HG03103 (cell line): ENCODE measurements at regions not wholly inside any gene's neighbourhood (a gene's known extent, or its start where the extent isn't known, plus 50 kb on each side); places are given as distances from the start of the nearest gene placed in this dataset.

Experiments used
- ATAC-seq: cut with Tn5 transposase; IDR thresholded peaks from one replicate; pipeline ENCODE4 v1.9.1; 2021; ENCODE audit warnings: low read depth; ENCODE audit not compliant: unreplicated experiment

DNA sequence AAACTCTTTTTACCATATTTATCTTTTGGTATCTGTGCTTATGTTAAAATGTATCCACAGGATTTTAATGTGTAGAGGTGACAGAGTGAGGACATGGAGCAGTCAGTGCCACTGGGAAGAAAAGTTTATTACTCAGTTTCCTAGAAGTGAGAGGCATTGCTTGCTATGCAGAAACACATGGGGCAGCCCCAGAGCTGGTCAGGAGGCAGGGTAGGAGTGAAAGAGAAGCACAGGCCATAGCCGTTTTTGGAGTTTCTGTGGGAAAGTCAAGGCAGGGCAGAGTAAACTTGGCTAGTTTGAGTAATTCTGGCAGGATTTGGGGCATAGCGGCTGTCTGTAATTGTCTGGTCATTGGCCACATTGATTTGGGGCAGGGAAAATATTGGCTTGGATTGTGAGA lies 370.9 kb downstream of the FGF9 start:
- ATAC-seq = no peak

DNA sequence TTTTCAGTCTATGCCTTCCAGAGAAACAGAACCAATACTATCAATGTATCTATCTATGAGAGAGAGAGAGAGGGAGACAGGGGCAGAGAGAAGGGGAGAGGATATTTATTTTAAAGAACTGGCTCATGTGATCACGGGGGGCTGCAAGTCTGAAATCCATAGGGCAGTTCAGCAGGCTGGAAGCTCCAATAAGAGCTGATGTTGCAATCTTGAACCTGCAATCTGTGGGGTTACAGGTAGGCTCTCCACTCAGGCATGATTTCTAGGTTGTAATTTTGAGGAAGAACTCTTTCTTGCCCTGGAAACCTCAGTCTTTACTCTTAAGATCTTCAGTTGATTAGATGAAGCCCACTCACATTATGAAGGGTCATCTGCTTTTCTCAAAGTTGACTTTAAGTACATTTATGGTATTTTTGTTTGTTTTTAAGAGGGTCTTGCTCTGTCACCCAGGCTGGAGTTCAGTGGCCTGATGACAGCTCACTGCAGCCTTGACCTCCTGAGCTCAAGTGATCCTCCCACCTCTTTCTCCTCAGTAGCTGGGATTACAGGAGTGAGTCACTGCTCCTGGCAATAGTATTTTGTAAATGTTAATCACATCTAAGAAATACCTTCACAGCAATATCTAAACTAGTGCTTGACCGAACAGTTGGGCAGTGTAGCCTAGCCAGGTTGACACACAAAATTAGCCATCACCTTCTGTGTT lies 376.4 kb downstream of the FGF9 start:
- no peak for ATAC-seq

DNA sequence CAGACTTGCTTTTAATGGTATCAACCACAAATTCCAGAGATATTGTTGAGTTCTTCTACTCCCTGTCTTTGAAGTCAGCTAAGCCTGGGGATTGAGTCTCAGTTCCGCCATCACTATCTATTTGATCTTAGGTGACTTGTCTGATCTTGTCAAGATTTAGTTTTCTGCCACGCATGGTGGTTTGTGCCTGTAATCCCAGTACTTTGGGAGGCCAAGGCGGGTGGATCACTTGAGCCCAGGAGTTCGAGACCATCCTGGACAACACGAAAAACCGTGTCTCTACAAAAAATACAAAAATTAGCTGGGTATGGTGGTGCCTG lies 376.9 kb downstream of the FGF9 start:
- ATAC-seq = no peak

DNA sequence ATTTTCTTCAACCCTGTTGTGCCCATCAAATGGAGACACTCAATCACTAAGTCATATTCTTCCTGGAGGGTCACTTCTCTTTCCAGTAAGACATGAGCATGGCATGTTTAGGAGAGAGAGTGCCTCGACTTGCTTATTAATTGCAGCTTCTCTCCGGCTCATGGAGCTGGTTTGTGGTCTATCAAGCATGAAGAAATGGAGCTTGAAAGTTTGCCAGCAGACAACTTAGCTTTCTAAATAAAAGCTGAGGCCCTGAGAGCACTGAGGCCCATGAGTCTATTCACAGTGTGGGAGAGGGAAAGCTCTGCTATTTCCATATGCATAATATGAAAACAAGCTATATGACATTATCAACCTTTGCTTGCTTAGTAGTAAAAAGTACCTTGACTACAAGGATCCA lies 378.5 kb downstream of the FGF9 start:
- ATAC-seq = no peak

DNA sequence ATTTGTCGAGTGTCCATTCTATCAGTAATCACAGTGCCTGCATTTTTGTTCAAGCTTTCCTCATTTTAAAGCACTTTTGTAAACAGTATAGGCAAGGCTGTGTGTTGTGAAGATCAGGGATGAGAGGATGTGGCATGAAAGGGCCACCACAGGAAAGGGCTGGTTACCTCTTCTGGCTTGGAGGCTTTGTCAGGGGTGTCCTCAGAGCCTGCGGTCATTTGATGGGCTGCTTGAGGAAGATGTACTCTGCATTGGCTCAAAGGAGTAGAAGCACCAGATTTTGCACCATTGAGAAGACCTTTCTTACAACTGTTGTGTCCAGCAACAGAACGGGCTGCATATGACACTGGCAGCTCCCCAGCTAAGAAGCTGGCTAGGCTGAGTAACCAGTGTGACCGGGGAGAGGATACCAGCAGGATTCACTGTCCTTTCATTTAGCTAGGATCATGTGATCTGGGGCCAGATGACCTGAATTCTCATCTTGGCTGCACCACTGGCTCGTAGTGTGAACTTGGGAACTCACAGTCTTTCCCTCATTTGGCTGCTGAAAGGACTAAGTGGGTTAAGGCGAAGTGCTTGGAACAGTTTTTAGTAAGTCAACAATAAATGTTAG lies 380.2 kb downstream of the FGF9 start:
- no peak for ATAC-seq

DNA sequence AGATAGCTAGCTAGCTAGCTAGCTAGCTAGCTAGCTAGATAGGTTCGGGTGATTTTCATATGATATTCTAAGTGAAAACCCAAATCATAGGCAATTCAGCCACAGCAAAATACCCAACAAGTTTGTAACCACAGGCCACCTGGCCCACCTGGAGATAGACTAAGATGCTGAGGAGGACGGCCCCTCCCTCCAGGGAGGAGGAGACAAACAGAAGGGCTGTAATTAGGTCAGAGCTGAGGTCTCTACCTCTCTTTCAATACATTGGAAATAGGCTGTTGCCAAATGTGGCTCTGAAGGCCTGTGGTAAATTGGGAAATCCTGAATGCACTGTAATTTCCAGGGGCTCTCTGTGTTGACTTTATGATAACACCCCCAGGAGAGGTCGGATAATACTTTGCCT lies 382.2 kb downstream of the FGF9 start:
- no peak for ATAC-seq

DNA sequence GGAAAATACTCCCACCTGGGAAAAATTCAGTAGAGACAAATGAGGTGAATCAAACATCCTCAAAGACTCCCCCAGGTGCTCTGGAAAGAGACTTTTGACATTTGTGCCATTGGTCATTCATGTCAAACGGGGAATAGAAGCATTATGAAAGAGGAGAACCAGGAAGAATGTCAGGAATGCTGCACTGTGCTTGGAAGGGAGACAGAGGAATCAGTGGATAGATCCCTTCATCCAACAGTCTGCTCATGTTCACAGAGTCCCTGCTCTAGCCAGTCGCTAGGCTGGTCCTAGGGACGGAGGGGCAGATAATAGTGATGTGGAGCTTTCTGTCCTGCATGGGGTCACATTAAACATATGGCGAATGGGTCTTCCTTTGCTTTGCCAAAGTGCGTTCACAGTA lies 384.4 kb downstream of the FGF9 start:
- ATAC-seq = no peak

DNA sequence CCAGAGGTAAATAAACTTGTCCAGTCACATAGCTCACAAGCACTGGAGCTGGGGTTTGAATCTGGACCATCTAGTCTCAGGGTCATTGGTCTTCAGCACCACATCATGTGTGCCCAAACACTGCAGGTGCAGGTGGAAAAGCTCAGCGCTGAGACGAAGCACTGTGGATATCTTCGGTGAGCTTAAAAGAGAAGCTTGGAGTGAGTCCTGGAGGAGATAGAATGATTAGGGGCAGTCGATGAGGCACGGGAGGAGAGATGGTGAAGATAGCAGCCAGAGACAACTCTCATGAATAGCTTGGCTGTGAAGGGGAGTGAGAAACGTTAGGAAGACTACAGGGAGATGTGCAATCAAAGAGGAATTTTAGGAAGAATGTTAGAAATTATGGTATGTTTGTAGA lies 389.3 kb downstream of the FGF9 start:
- no peak for ATAC-seq

DNA sequence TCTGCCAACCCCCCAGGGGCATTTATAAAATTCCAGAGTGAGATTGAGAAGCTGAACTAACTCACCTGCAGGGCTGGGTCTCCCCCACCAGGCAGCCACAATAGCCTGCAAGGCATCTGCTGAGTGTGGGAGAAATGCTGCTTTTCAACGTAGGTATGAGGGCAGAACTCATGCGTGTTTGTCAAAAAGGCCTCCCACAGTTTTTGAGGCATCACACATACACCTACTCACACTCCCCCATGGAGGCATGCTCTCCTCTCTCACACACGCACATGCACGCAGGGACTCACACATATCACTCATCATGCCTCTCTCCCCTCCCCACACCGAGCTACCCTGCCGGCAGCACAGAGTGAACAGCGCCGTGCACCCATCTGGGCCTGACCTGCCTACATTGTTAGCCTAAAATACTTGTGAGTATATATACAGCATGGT lies 390.5 kb downstream of the FGF9 start:
- peak; percentile 71 for ATAC-seq

DNA sequence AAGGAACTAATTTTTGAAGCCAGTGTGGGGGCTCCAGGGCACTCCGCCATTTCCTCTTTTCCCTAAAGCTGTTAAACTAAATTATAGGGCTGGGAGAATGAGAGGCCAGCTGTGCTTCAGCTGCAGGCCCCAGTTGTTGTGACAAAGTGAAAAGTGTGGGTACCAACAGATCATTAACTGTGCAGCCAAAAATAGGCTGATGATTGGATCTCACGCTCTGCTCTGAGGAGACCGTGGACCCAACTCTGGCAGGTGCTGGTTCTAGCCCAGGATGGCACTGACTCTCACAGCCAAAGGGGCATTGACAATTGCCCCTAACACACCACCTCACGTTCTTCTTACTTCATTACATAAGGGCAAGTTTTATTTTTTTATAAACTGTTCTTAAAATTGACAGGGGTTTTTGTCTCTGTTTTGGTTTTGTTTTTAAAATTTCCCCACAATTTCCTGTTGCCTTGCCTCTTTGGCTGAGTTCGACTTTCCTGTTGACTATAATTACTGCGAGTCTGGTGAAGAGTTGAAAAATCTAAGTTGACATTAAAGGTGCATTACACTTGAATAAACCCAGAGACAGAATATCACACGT lies 391.0 kb downstream of the FGF9 start:
- ATAC-seq = peak; percentile 57

DNA sequence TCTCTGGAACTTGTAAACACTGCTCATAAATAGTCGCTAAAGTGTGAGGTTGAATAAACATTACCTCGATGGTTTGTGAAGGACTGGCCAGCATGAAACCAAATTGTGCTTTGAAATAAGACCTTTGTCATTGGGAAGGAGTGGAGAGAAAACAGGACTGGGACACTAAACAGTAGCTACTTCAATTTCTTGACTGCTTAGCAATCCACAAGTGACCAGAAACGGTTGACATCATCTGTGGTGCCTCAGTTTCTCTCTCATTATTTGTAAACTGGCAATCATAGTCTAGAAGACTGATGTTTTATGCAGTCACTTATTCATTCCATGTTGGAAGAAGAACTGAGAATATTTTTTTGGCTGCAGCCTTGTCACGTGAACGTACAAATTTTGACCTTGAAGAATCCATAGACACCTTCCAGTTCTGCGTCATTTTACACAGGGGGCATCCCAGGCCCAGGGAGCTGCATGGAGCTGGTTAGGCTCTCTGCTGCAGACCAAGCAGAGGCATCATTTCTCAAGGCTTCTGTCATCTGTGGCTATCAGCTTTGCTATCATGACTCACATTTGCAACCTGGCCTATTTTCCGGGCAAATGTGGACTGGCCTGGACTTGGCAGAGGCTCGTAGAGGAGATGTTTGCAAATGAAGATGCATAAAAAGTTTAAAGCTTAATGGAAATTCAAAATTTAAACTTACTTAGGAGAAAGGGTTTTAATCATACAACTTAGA lies 391.8 kb downstream of the FGF9 start:
- no peak for ATAC-seq

DNA sequence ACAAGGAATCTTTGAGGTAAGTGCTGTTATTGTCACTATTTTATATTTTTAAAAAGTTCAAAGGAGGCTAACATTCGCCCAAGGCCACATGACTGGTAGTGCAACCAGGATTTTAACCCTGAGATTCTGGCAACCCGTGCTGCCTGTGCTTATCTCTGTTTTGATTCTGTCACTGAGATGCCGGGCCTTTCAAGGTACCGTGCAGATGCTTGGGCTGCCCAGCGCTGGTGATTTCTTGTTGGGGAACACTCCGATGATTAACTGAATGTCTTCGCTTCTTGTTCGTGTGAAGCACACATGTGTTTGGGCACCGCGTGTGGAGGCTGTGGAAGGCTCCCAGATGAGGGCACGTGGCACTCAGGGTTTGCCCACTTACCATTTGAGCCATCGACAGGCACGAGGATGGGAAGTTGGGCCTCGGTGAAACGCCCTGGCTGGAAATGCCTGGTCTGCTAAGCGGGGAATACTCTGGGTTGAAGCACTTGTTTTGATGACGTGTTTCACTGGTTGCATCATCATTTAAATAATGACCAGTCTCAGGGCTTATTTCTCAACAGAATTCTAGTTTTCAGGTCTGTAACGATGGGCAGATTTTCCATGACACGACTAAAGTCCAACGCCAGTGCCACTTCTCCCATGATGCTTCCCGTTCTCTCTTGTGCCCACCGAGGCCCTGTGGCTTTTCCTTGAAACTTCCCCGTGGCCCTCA lies 392.7 kb downstream of the FGF9 start:
- ATAC-seq = no peak

DNA sequence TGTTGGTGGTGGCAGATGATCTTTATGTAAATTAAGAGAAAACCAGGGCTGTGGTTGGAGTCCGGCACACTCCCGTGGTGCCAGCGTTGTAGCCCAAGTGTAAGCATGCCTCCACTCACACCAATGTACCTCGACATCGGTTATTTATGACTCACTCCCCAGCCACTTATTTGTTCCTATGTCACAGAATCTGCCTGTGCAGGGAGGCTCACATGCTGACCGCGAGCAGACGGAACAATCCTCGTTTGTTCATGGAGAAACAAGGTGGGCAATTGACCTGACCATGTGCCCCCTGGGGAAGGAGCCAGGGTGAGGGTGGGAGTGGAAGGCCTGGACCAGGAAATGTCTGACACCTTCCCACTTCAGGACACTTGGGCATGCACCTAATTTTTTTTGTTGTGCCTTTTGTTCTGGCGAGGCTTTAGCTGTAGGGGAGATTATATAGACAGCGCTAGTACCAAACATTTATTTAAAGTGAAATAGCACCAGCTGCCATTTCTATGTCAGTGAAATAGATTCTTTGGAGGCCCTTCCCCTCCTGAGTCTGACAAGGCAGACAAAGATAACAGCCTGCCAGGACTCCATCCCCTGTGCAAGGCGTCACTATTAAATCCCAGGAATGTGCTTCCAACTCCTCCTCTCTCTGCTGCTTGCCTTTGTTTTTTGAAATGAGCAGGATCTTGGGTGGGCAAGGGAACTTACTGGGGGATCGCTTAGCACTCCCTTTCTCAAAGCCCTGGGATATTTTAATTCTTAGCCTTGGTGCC lies 394.2 kb downstream of the FGF9 start:
- ATAC-seq = no peak

DNA sequence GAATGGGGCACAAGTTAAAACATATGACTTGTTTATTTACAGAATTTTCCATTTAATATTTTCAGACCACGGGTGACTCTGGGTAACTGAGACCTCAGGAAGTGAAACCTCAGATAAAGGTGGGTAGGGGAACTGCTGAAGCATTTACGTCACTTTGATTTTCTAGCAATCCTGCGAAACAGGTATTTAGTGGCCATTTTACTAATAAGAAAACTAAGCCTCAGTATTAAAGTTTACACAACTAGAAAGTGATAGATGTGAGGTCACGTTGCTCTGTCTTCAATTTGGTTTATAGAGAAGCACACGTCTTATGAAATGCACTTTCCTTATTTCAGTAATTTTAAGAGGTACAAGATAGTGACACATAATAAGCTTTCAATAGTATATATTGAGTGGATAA lies 402.8 kb downstream of the FGF9 start:
- no peak for ATAC-seq

DNA sequence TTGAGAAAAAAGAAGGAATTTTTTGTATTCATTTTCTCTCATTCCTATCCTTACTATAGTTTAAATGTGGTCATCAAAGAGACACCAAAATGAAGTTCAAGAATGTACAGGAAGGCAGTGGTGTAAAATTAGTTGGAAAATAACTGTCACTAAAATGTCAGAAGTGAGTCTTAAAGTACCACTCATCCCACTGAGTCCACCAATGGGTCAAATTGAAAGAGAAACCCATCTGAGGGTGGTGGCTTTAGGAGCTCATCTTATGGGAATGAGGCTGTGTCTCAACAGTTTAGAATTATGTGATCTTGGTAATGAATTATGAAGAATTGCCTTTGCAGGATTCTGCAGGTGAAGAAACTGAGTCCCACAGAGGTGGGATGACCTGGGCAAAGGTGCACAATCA lies 403.5 kb downstream of the FGF9 start:
- ATAC-seq = no peak

DNA sequence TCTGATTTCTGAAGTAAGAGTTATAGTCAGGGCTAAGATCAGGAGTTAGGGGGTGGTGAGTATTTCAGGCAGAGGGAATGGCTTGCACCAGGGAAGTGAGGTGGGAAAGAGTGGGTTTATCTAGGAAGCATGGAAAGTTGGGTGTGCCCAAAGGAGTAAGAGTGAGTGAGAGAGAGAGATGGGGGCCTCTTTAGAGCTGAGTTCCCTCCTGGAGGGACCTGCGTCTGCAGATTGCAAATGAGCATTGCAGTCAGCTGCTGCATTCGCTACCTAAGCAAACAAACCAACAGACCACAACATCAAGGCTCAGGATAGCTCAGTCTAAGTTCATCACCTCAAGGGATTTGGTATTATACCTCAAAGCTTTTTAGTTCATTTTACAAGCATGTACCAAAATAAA lies 405.8 kb downstream of the FGF9 start:
- no peak for ATAC-seq

DNA sequence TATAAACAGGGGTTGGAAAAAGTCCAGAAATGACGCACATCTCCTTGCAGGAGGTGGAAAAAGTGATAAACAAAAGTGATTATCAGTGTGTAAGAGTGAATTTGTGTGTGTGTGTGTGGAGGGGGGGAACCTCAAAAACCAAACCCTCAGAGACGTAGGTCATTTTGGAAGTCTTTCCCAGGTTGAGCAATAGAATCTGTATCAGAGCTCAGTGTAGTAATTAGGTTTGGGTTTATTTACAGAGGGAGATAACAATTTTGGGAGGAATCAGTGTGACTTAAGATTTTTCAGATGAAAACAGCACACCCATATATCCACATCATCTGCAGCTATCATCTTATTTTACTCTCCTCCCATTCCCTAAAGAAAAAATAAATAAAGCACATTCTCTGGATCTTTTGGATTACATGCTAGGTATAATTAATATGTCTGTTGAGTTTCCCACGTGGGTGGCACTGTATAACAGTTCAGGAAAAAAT lies 406.4 kb downstream of the FGF9 start:
- ATAC-seq = no peak

DNA sequence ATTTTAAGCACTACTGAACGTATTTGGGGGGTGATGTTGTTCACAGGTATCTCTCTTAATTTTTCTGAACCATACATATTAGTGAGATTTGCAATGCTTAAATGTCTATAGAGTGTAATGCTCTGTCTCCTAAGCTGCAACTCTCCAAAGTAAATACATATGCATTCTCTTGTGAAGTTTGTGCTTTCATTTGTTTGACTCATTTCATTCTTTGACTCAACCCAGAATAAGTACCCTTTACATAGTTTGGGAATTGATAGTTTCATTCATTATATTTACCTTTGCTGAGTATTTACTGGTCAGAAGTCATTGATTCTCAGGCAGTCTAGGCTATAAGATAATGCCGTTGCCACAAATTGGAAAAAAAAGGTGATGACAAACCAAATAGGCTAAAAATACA lies 406.9 kb downstream of the FGF9 start:
- no peak for ATAC-seq

DNA sequence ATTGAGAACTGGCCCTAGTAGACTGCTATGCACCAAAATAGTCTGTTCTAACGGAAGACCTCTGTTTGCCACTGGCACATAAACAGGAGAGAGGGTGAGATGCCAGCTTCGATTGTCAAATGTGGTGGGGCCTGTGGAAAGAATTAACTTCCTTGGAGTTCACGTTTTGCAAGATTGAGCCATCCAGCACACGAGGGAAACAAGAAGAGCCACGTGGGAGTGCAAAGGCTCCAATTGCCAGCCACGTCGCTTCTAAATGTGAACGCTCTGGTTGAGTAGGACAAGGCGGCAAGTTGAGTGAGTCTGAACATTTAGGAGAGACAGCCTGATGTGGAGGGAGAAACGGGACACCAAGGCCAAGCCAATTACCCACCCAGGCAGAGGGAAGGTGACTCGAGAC lies 409.1 kb downstream of the FGF9 start:
- ATAC-seq = no peak

DNA sequence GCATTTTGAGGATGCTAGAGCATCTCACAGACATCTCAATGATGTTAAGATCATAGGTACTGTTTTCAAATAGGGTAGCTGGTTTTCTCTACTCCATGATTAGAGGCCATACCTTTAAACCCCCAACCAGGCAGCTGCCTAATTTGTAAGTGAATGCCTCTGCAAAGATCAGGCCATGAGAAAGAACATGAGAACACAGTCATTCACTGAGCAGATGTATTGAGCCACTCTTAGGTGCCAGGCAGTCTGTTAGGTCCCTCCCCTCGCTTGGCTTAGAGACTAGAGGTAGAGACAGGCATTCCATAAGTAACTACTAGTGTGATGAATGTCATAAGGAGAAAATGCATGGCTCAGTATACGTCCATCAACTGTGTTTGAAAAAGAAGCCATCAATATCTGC lies 410.0 kb downstream of the FGF9 start:
- no peak for ATAC-seq
